H1 (cell line): ENCODE measurements at regions not wholly inside any gene's neighbourhood (a gene's known extent, or its start where the extent isn't known, plus 50 kb on each side); places are given as distances from the start of the nearest gene placed in this dataset.

Source experiments
- CTCF ChIA-PET: fragments of 300-600 bp; sonication (Branson Sonifier 250); formaldehyde crosslinking; loops from one replicate; lab custom pipeline; 2021; ENCODE audit not compliant: partially characterized antibody; lab: Charles Lee
- POLR2A ChIA-PET: fragments of 300-600 bp; sonication (Branson Sonifier 250); formaldehyde crosslinking; loops from one replicate; lab custom pipeline; 2021; ENCODE audit warnings: inconsistent platforms; ENCODE audit not compliant: partially characterized antibody; lab: Charles Lee
- DNase-seq, 2 experiments: peaks; one replicate each; pipeline versions ENCODE4 v3.0.0 to v3.0.0-alpha.2; 2010 to 2022; ENCODE audit warnings: low spot score in 2 of 2, low read depth in 1 of 2, mixed read lengths in 1 of 2
- FAIRE-seq: peaks from 2 replicates; lab custom pipeline; 2011; peaks lifted over from hg19 to GRCh38; lab: Jason Lieb, UNC
- H2AFZ ChIP-seq: 2 replicates; pipeline ENCODE4 v1.8.1; 2012; ENCODE audit warnings: low read length, inconsistent platforms
- H2AK5ac ChIP-seq: 2 replicates; pipeline ENCODE4 v1.6.1; 2013; ENCODE audit warnings: low read depth, low read length
- H2BK120ac ChIP-seq: replicated peaks from 2 replicates; pipeline ENCODE3; 2013; ENCODE audit warnings: low read depth, low read length, inconsistent platforms
- H2BK12ac ChIP-seq: 2 replicates; pipeline ENCODE4 v1.6.1; 2013; ENCODE audit warnings: low read depth, low read length
- H2BK15ac ChIP-seq: 2 replicates; pipeline ENCODE4 v1.6.1; 2013; ENCODE audit warnings: low read length
- H2BK20ac ChIP-seq: 2 replicates; pipeline ENCODE4 v1.6.1; 2013; ENCODE audit warnings: low read length
- H2BK5ac ChIP-seq: 2 replicates; pipeline ENCODE4 v1.6.1; 2013; ENCODE audit warnings: low read depth, low read length
- H3K14ac ChIP-seq: 2 replicates; pipeline ENCODE4 v1.6.1; 2013; ENCODE audit warnings: inconsistent platforms; ENCODE audit not compliant: insufficient read length
- H3K18ac ChIP-seq: 2 replicates; pipeline ENCODE4 v1.6.1; 2013; ENCODE audit warnings: low read length; ENCODE audit errors: extremely low read depth
- H3K23ac ChIP-seq: 2 replicates; pipeline ENCODE4 v1.6.1; 2013; ENCODE audit warnings: inconsistent platforms; ENCODE audit not compliant: insufficient read length
- H3K23me2 ChIP-seq: 2 replicates; pipeline ENCODE4 v1.6.1; 2013; ENCODE audit warnings: low read depth, low read length
- H3K27ac ChIP-seq: 2 replicates; pipeline ENCODE4 v1.6.1; 2011; ENCODE audit warnings: low read depth, low read length, inconsistent platforms
- H3K27me3 ChIP-seq, 4 experiments: replicated peaks in 1 of 4; 1 replicate in 1 of 4; 2 replicates in 3 of 4; pipeline versions ENCODE4 v1.6.1 to v1.8.1; 2011 to 2013; ENCODE audit warnings: low read length in 3 of 4, mild to moderate bottlenecking in 3 of 4, inconsistent platforms in 2 of 4, mixed read lengths in 2 of 4, moderate library complexity in 1 of 4; ENCODE audit not compliant: control insufficient read depth in 3 of 4, insufficient read depth in 3 of 4; ENCODE audit errors: extremely low read depth in 1 of 4
- H3K36me3 ChIP-seq, 4 experiments: 2 replicates each; pipeline versions ENCODE4 v1.6.1 to v1.8.1; 2011 to 2013; ENCODE audit warnings: mild to moderate bottlenecking in 4 of 4, low read length in 3 of 4, moderate library complexity in 2 of 4, control low read depth in 1 of 4, inconsistent platforms in 1 of 4; ENCODE audit not compliant: insufficient read depth in 4 of 4, control insufficient read depth in 2 of 4
- H3K4ac ChIP-seq: replicated peaks from 2 replicates; pipeline ENCODE3; 2013; ENCODE audit warnings: low read length, low read depth, mixed read lengths, inconsistent platforms; ENCODE audit not compliant: insufficient read length
- H3K4me1 ChIP-seq, 4 experiments: replicated peaks in 1 of 4; 1 replicate in 1 of 4; 2 replicates in 3 of 4; pipeline versions ENCODE4 v1.6.1 to v1.8.1; 2011 to 2013; ENCODE audit warnings: low read length in 3 of 4, inconsistent platforms in 2 of 4, mixed read lengths in 1 of 4; ENCODE audit not compliant: insufficient read depth in 4 of 4, control insufficient read depth in 3 of 4
- H3K4me2 ChIP-seq, 2 experiments: 2 replicates each; pipeline versions ENCODE4 v1.6.1 to v1.8.1; 2011 to 2013; ENCODE audit warnings: low read depth in 2 of 2, low read length in 2 of 2, control low read depth in 1 of 2, inconsistent platforms in 1 of 2, mild to moderate bottlenecking in 1 of 2; ENCODE audit not compliant: insufficient read depth in 1 of 2
- H3K4me3 ChIP-seq, 4 experiments: fragments of 200-600, 300-600 bp in 1 of 4; sonication (generic), shearing (Covaris generic), sonication (Bioruptor Twin) in 1 of 4; 2 replicates each; pipeline versions ENCODE4 v1.5.1 to v1.8.1; 2011 to 2016; ENCODE audit warnings: low read length in 4 of 4, low read depth in 3 of 4, control low read depth in 2 of 4, inconsistent platforms in 2 of 4, mild to moderate bottlenecking in 2 of 4, mixed read lengths in 1 of 4, moderate library complexity in 1 of 4; ENCODE audit not compliant: insufficient read depth in 2 of 4; ENCODE audit errors: extremely low read depth in 1 of 4
- H3K56ac ChIP-seq: replicated peaks from 2 replicates; pipeline ENCODE3; 2013; ENCODE audit warnings: low read depth, mild to moderate bottlenecking, mixed read lengths, low read length, inconsistent platforms; ENCODE audit not compliant: insufficient read length
- H3K79me1 ChIP-seq: 2 replicates; pipeline ENCODE4 v1.6.1; 2013; ENCODE audit warnings: low read depth, low read length, control low read depth
- H3K79me2 ChIP-seq, 2 experiments: 2 replicates each; pipeline versions ENCODE4 v1.6.1 to v1.8.1; 2012 to 2013; ENCODE audit warnings: low read length in 2 of 2, mild to moderate bottlenecking in 2 of 2, inconsistent platforms in 1 of 2; ENCODE audit not compliant: insufficient read depth in 2 of 2, control insufficient read depth in 1 of 2
- H3K9ac ChIP-seq, 4 experiments: replicated peaks in 1 of 4; 1 replicate in 1 of 4; 2 replicates in 3 of 4; pipeline versions ENCODE4 v1.6.1 to v1.8.1; 2011 to 2013; ENCODE audit warnings: low read depth in 3 of 4, low read length in 3 of 4, control low read depth in 2 of 4, mild to moderate bottlenecking in 2 of 4, moderate library complexity in 2 of 4, inconsistent platforms in 1 of 4; ENCODE audit errors: extremely low read depth in 1 of 4
- H3K9me3 ChIP-seq, 2 experiments: 2 replicates each; pipeline versions ENCODE4 v1.6.1 to v1.8.1; 2012 to 2013; ENCODE audit warnings: mild to moderate bottlenecking in 2 of 2, moderate library complexity in 2 of 2, control low read depth in 1 of 2, inconsistent platforms in 1 of 2, low read depth in 1 of 2, low read length in 1 of 2, mixed read lengths in 1 of 2; ENCODE audit not compliant: insufficient read depth in 2 of 2
- H4K20me1 ChIP-seq, 2 experiments: replicated peaks in 1 of 2; 2 replicates each; pipeline versions ENCODE3 to v1.8.1; 2011 to 2013; ENCODE audit warnings: inconsistent platforms in 2 of 2, low read length in 2 of 2, mild to moderate bottlenecking in 1 of 2; ENCODE audit not compliant: insufficient read depth in 2 of 2, control insufficient read depth in 1 of 2
- H4K5ac ChIP-seq: 2 replicates; pipeline ENCODE4 v1.6.1; 2013; ENCODE audit warnings: low read length, low read depth, mixed read lengths, inconsistent platforms; ENCODE audit not compliant: insufficient read length
- H4K8ac ChIP-seq: 2 replicates; pipeline ENCODE4 v1.8.0; 2013; ENCODE audit warnings: mild to moderate bottlenecking, moderate library complexity, low read length, inconsistent platforms; ENCODE audit not compliant: insufficient read depth; ENCODE audit errors: extremely low read depth
- H4K91ac ChIP-seq: replicated peaks from 2 replicates; pipeline ENCODE3; 2013; ENCODE audit warnings: low read length, mixed read lengths, inconsistent platforms; ENCODE audit not compliant: insufficient read length
- CHD1 ChIP-seq: IDR thresholded peaks from 2 replicates; pipeline ENCODE4 v1.6.1; 2012; ENCODE audit warnings: low read depth, low read length, improper control_type of control experiment
- CHD2 ChIP-seq: IDR thresholded peaks from 2 replicates; pipeline ENCODE4 v1.6.1; 2012; ENCODE audit warnings: low read length, improper control_type of control experiment
- CTBP2 ChIP-seq: IDR thresholded peaks from 2 replicates; pipeline ENCODE4 v1.7.0; 2011; ENCODE audit warnings: borderline replicate concordance, mild to moderate bottlenecking, moderate library complexity, mixed read lengths, low read length; ENCODE audit not compliant: insufficient read depth, insufficient read length
- EP300 ChIP-seq, 2 experiments: IDR thresholded peaks; 1 replicate in 1 of 2; 2 replicates in 1 of 2; pipeline ENCODE4 v1.6.1; 2011 to 2012; ENCODE audit warnings: low read depth in 2 of 2, low read length in 2 of 2, mild to moderate bottlenecking in 2 of 2, borderline replicate concordance in 1 of 2, inconsistent platforms in 1 of 2, moderate library complexity in 1 of 2
- FOSL1 ChIP-seq: IDR thresholded peaks from 2 replicates; pipeline ENCODE4 v1.6.1; 2011; ENCODE audit warnings: mild to moderate bottlenecking, low read depth, low read length, moderate library complexity; ENCODE audit not compliant: insufficient read depth
- GABPA ChIP-seq: IDR thresholded peaks from 2 replicates; pipeline ENCODE4 v1.6.1; 2011; ENCODE audit warnings: mild to moderate bottlenecking, low read length, moderate library complexity, borderline replicate concordance; ENCODE audit not compliant: insufficient read depth
- NANOG ChIP-seq: IDR thresholded peaks from 2 replicates; pipeline ENCODE4 v1.6.1; 2011; ENCODE audit warnings: low read length, low read depth, mild to moderate bottlenecking, inconsistent platforms; ENCODE audit not compliant: insufficient read depth, poor library complexity, severe bottlenecking
- RBBP5 ChIP-seq: IDR thresholded peaks from 2 replicates; pipeline ENCODE4 v1.7.1; 2012; ENCODE audit warnings: low read depth, mild to moderate bottlenecking, inconsistent platforms, low read length, moderate library complexity, borderline replicate concordance
- SIN3A ChIP-seq, 2 experiments: IDR thresholded peaks in 1 of 2; conservative IDR thresholded peaks in 1 of 2; 2 replicates each; pipeline ENCODE4 v1.6.1; 2011 to 2012; ENCODE audit warnings: low read length in 2 of 2, improper control_type of control experiment in 1 of 2, low read depth in 1 of 2, mild to moderate bottlenecking in 1 of 2
- WGBS, 2 experiments: shearing (Covaris generic) in 1 of 2; methylation state at CpG; one replicate each; pipeline versions ENCODE4 v1.1.6 to v1.1.7; 2013 to 2015; ENCODE audit warnings: low lambda C conversion rate in 2 of 2, mixed read lengths in 2 of 2, inconsistent platforms in 1 of 2, low coverage in 1 of 2, missing lambda C conversion rate in 1 of 2; ENCODE audit not compliant: insufficient replicate concordance in 2 of 2, insufficient coverage in 1 of 2, insufficient read length in 1 of 2; ENCODE audit errors: extremely low coverage in 1 of 2, missing lambda C conversion rate in 1 of 2; 5-methylcytosine and 5-hydroxymethylcytosine counted together
- TF ChIP-seq, protein P1 (sequence below): IDR thresholded peaks from 2 replicates; pipeline ENCODE4 v1.6.1; 2012; ENCODE audit warnings: low read length, inconsistent platforms

DNA sequence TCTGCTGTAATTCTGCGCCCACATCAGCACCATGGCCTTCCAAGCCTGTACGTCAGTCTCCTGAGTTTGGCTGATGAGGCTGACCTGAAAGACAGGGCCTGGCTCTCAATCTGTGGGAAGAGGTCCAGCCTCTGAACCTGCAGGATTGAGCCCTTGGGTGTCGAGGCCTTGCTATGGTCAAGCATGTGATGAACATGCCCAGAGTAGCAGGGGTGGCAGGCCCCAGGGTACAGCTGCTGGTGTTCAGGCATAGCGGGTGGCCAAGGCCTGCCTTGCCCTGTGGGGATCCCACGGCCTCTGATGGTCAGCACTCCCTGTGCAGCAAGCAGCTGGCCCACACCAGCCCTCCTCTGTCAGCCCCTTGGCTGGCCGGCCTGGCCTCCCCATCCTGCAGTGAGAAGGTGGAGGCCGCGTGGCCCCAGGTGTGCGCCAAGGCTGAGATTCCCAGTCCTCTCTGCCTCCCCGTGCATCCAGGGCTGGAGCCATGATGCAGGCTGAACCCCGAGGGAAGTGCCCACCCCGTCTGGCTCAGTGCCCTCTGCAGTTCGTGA, 298.4 kb downstream of the NDUFA10 start:
- Histone ChIP-seq H4K20me1 (peaks cover 0 to 2% of the 10 kb centered on the region in 2 experiments), H3K9me3 (no peaks in the 10 kb centered on the region), H2BK12ac (no peak overlapping the region), H3K27me3 (no peaks in the 10 kb centered on the region), H2AK5ac (no peak overlapping the region), H3K27ac (no peak overlapping the region), H3K56ac (no peak overlapping the region), H3K36me3 (no peaks in the 10 kb centered on the region), H3K18ac (no peak overlapping the region), H3K4me3 (no peak overlapping the region), H3K4me1 (no peaks in the 10 kb centered on the region; a peak in 2 of 7 replicates), H4K91ac (no peak overlapping the region), H2BK5ac (no peak overlapping the region), H4K5ac (no peak overlapping the region), H2BK20ac (no peak overlapping the region), H3K4ac (no peak overlapping the region), H2BK120ac (no peak overlapping the region), H3K79me1 (no peaks in the 10 kb centered on the region), H3K9ac (no peak overlapping the region), H3K14ac (no peak overlapping the region), H2BK15ac (no peak overlapping the region), H3K79me2 (no peaks in the 10 kb centered on the region), H3K4me2 (no peak overlapping the region), H3K23me2 (no peaks in the 10 kb centered on the region; the same call in 1 of the 2 replicates), H2AFZ (no peak overlapping the region), H4K8ac (no peak overlapping the region), H3K23ac (no peak overlapping the region)
- no peak for DNase-seq
- FAIRE-seq = no peak
- POLR2A ChIA-PET = no interaction called here
- CTCF ChIA-PET = no interaction called here
- WGBS, 2 experiments = 90% methylated on average over 12 of the region's 13 CpGs; no CpG with 5 or more reads in 1 of the 2 experiments
- TF ChIP-seq GABPA (no peak), RBBP5 (no peak), CTBP2 (no peak), NANOG (no peak), CHD1 (no peak), CHD2 (no peak), SIN3A (conservative IDR thresholded peaks at IDR 0.05 in 1 of 2, IDR thresholded peaks at IDR 0.05 in 1 of 2; ENCODE audit: low read depth in 1 of 2, low read length in 2 of 2) (no peak), EP300 (IDR thresholded peaks at IDR 0.05; ENCODE audit: borderline replicate concordance in 1 of 2, low read depth in 2 of 2, low read length in 2 of 2) (no peak), FOSL1 (no peak)
- TF ChIP-seq, protein P1, sequence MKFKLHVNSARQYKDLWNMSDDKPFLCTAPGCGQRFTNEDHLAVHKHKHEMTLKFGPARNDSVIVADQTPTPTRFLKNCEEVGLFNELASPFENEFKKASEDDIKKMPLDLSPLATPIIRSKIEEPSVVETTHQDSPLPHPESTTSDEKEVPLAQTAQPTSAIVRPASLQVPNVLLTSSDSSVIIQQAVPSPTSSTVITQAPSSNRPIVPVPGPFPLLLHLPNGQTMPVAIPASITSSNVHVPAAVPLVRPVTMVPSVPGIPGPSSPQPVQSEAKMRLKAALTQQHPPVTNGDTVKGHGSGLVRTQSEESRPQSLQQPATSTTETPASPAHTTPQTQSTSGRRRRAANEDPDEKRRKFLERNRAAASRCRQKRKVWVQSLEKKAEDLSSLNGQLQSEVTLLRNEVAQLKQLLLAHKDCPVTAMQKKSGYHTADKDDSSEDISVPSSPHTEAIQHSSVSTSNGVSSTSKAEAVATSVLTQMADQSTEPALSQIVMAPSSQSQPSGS = no peak
